Embryonic facial prominence (tissue), 1 donor: ENCODE measurements at regions not wholly inside any gene's neighbourhood (a gene's known extent, or its start where the extent isn't known, plus 50 kb on each side); places are given as distances from the start of the nearest gene placed in this dataset.
"Not testable (repeated sequence)": the region's sequence is repeated elsewhere in the genome, so short reads cannot be mapped to it uniquely, and the experiment has no call there.

Experiments
- DNase-seq: peaks from one replicate; pipeline ENCODE4 v3.0.0-alpha.2; 2016; ENCODE audit errors: extremely low spot score

GRCh38 chr22:47543447-47543846 is 781.0 kb downstream of the TBC1D22A start:
- no peak for DNase-seq

GRCh38 chr22:47540011-47540410 is 777.6 kb downstream of the TBC1D22A start:
- no peak for DNase-seq

GRCh38 chr22:47539374-47539773 is 776.9 kb downstream of the TBC1D22A start:
- DNase-seq, result no peak

GRCh38 chr22:47535681-47536080 is 773.2 kb downstream of the TBC1D22A start:
- DNase-seq, result no peak

- no peak for DNase-seq
These were observed 772.5 kb downstream of the TBC1D22A start for GRCh38 chr22:47534804-47535410.

- no peak for DNase-seq
These were observed 771.7 kb downstream of the TBC1D22A start for GRCh38 chr22:47533961-47534803.

GRCh38 chr22:47517062-47517461 is 754.6 kb downstream of the TBC1D22A start:
- DNase-seq, result no peak

- no peak for DNase-seq
These were observed 753.1 kb downstream of the TBC1D22A start for GRCh38 chr22:47515384-47516125.

- DNase-seq, result no peak
These were observed 750.2 kb downstream of the TBC1D22A start for GRCh38 chr22:47512617-47513016.

GRCh38 chr22:47504962-47505361 is 742.5 kb downstream of the TBC1D22A start:
- DNase-seq, result no peak

- no peak for DNase-seq
These were observed 736.6 kb downstream of the TBC1D22A start for GRCh38 chr22:47498969-47499495.

- DNase-seq, result no peak
These were observed 735.2 kb downstream of the TBC1D22A start for GRCh38 chr22:47497666-47498065.

- DNase-seq, result no peak
These were observed 732.7 kb downstream of the TBC1D22A start for GRCh38 chr22:47495110-47495509.

GRCh38 chr22:47488131-47488530 is 725.7 kb downstream of the TBC1D22A start:
- DNase-seq, result not testable (repeated sequence)

GRCh38 chr22:47486569-47487312 is 724.3 kb downstream of the TBC1D22A start:
- no peak for DNase-seq

GRCh38 chr22:47484960-47485569 is 722.6 kb downstream of the TBC1D22A start:
- DNase-seq, result no peak

GRCh38 chr22:47476231-47476630 is 713.8 kb downstream of the TBC1D22A start:
- DNase-seq, result no peak

GRCh38 chr22:47474895-47475294 is 712.4 kb downstream of the TBC1D22A start:
- no peak for DNase-seq

- no peak for DNase-seq
These were observed 712.0 kb downstream of the TBC1D22A start for GRCh38 chr22:47474464-47474863.

GRCh38 chr22:47472636-47473035 is 710.2 kb downstream of the TBC1D22A start:
- DNase-seq, result no peak

- DNase-seq, result no peak
These were observed 709.0 kb downstream of the TBC1D22A start for GRCh38 chr22:47471406-47471805.
